H54 (cell line): ENCODE measurements at regions not wholly inside any gene's neighbourhood (a gene's known extent, or its start where the extent isn't known, plus 50 kb on each side); places are given as distances from the start of the nearest gene placed in this dataset.
A peak's percentile ranks its signal among the peaks of the same experiment; 100 is the strongest.

ENCODE experiments used
- DNase-seq: peaks from one replicate; pipeline ENCODE4 v3.0.0; 2011; ENCODE audit warnings: low spot score, mixed read lengths; ENCODE audit not compliant: insufficient read length
- FAIRE-seq: peaks from 3 replicates; lab custom pipeline; 2011; peaks lifted over from hg19 to GRCh38; lab: Jason Lieb, UNC
- POLR2A ChIP-seq: IDR thresholded peaks from 2 replicates; pipeline ENCODE4 v1.6.1; 2011; ENCODE audit warnings: low read depth, mild to moderate bottlenecking, low read length

DNA sequence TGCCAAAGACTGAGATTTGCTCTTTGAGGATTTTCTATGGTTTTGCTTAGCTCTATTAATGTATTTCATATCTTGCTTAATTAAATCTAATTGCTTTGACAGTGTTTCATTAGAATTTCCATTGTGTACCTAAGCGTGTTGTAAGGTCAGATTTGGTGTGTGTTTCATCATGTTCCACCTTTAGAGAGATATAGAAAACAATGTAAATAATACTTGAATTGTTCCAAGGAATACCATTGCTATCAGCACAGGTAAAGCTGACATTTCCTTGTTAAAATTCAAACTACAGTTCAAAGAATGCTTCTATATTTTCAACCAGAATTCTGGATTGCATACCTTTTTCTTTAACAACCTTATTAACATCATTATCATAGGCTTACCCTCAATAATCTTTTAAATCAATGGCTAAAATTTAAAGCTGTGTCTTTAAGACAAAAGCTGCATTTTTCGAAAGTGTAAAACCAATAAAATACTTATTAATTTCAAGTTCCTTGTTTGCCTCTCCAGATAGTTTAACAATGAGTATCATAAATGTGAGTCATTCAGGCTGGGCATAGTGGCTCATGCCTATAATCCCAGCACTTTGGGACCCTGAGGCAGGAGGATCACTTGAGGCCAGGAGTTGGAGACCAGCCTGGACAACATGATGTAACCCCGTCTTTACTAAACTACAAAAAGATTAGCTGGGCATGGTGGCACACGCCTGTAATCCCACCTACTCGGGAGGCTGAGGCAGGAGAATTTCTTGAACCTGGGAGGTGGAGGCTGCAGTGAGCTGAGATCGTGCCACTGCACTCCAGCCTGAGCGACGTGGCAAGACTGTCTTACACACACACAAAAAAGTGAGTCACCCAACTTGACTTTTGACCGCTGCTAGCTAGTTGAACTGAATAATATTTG, 188.0 kb upstream of the PKDCC start:
- DNase-seq, result no peak
- no peak for TF ChIP-seq POLR2A
- FAIRE-seq, result peak; percentile 89

DNA sequence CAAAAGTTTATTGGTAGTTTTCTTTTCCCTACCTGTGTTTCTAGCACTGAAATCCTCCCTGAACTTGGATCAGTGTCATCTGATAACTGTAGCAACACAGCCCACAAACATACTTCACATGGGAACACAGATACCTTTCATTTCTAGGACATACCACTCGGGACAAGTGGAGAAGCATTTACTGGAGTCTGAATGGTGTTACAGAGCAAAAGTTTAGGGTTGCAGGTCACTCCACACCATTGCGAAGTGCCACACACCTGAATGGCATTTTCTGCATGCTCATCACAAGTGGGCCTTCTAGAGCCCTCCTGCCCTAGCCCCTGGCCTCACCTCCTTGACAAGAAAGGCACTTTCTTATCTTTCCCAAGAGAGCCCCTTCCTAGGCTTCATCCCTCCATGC, 184.8 kb upstream of the PKDCC start:
- FAIRE-seq, result no peak
- no peak for TF ChIP-seq POLR2A

GRCh38 chr2:41865263-41865662, 182.6 kb upstream of the PKDCC start:
- DNase-seq (no peak), FAIRE-seq (no peak)
- TF ChIP-seq POLR2A, result no peak

More for the DNA sequence above, 184.8 kb upstream of the PKDCC start:
- no peak for DNase-seq

DNA sequence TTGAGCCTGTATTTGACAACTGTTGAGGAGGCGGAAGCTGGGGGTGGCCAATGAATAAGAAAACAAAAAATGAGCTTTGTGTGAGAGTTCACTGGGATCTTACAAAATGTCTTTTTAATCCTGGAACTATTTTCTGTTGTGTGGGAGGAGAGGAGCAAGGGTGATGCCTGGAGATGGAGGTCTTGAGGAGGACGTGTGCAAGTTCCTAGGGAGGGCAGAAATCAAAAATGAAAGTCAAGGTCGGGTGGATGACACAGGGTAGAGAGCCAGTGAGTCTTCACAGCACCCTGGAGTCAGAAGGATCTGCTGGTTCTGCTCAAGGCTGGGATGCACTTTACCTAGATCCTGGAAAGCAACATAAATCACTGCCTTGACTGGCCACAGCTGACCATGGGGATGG, 180.3 kb upstream of the PKDCC start:
- FAIRE-seq (no peak), DNase-seq (no peak)
- TF ChIP-seq POLR2A, result no peak

DNA sequence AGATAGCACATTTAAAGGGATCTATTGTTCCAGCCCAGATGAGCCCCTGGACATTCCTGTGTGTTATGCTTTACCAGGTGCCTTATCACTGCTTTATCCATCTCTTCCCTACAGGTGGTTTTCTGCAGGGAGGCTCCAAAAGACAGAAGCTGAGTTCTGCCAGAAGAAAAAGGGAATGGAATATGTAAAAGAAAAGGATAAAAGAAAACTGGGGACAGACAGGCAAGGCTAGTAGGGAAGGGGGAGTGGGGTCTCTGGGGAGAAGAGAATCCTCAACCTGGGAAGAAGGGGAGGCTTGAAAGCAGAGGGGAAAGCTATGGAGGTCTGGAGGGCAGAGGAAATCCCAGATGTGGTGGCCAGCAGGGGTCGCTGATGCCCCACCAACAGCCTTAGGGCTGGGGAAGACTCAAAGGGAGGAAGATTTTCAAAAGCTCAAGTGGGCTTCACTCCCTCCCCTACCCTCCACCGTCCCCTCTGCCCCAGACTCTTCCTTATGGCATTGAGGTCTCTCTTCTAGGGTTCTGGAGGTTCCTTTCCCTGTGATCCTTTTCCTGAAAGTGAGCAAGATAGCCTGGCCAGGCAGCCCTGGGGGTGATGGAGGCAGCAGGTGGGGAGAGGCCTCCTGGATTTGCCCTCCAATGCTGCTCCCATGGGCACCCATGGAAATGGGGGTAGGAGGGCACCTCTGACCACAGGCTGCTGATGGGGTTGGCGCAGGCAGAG, 178.1 kb upstream of the PKDCC start:
- DNase-seq (peak; percentile 42), FAIRE-seq (no peak)
- TF ChIP-seq POLR2A, result no peak

- DNase-seq (no peak), FAIRE-seq (no peak)
- no peak for TF ChIP-seq POLR2A
These were observed 177.6 kb upstream of the PKDCC start for GRCh38 chr2:41870265-41870585.

GRCh38 chr2:41871080-41871479, 176.7 kb upstream of the PKDCC start:
- DNase-seq (no peak), FAIRE-seq (no peak)
- no peak for TF ChIP-seq POLR2A

DNA sequence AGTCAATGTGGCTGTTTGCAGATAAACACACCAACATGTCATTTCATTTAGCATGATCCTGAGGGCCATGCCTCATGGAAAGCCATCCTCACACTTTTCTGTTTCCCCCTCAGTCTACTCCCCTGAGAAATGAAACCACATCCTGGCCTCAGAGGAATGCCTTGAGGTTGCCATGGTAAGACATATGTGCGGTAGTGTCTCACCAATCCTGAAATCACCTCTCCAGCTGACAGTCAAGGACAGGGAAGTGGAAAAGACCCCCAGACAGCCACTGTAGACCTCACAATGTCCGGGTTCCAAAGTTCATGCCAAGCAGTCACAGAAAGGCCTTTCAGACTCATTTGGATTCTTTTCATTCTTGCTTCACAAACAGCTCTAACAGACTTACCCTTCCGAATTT, 175.2 kb upstream of the PKDCC start:
- no peak for TF ChIP-seq POLR2A
- DNase-seq (no peak), FAIRE-seq (no peak)

GRCh38 chr2:41873102-41874031, 174.5 kb upstream of the PKDCC start:
- FAIRE-seq, result no peak
- DNase-seq, result no peak
- TF ChIP-seq POLR2A, result no peak

DNA sequence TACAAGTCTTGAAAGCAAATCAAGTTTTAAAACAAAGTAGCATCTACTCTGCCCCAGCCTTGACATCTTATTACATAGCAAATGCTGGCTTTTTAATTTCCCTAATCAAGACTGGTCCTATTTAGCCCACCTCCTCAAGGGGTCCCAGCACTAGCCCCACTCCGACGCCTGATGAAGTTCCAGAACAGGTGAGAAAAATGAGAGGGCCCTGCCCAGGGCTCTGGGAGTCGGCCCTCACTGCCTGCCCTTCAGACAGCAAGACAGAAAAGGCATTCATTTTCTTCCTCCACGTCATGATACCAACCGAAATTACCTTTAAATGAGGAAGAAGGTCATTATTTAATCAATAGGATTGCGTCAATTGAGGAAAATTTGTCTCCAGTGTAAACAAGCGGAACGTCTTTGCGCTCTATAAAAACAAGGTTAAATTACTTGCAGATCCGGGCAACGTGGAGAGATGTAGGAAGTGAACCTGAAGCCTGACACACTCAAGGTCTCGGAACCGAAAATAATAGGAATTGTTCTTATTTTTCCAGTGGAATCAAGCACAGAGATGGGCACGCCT, 170.6 kb upstream of the PKDCC start:
- no peak for TF ChIP-seq POLR2A
- DNase-seq (no peak), FAIRE-seq (no peak)

- no peak for TF ChIP-seq POLR2A
- no peak for FAIRE-seq
These were observed 169.8 kb upstream of the PKDCC start for GRCh38 chr2:41878056-41878455.

GRCh38 chr2:41878716-41879234, 169.0 kb upstream of the PKDCC start:
- DNase-seq (no peak), FAIRE-seq (no peak)
- TF ChIP-seq POLR2A, result no peak

More at GRCh38 chr2:41878056-41878455, 169.8 kb upstream of the PKDCC start:
- DNase-seq, result no peak
